ENCODE measurements at regions not wholly inside any gene's neighbourhood (a gene's known extent, or its start where the extent isn't known, plus 50 kb on each side); places are given as distances from the start of the nearest gene placed in this dataset.

DNA sequence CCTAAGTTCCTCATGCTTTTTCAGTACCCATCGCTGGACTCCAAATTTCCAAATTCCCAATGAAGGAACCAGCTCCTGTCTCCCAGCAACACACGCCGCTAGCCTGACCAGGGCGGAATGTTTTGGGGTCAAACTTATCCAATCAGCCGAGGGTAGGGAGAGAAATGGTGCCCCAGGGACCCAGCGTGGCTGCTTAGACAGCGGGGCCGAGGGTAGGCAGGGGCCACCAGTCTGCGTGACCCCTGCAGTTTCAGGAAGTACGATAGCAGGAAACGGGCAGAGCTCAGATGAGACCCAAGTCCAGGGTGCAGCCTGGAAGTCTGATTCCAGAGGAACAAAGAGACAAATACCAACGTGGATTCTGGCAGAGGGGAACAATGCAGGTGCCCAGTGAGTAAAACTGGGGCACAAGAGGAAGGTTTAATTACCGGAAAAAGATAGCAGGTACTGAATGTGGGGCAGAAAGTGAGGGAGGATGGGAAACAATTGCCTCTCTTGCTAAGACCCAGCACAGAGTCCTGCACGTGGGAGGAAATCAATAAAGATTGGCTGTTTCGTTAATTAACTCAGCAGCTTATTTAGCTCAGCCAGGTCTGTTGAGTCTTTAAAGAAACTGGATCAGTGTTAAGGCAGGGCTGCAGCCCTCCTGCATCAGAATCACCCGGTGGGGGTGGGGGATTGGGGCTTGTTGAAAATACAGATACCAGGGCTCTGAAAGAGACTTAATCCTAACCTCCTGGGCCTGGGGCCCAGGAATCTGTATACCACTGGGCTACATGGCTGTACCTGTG lies 50.4 kb upstream of the NFE2L3 start:
- no peak for DNase-seq

DNA sequence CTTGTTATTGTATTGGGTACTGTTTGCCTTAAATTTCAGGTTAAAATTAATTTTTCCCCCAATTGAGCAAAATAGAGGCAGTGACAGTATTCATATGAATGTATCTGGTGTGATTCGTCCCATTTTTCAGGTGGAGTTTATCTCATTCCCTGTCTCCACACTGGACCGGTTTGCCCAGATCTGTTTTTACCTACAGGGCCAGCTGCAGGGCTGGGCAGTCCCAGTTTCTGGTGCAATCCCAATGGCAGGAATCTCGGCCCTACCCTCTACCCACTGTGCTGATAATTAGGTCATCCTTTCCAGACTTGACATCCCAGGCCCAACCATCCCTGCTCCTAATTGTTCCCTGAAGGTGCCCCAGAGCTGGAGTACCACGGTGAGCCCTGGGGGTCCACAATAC lies 49.8 kb upstream of the NFE2L3 start:
- DNase-seq = no peak
